PC-9 (cell line): ENCODE measurements at regions not wholly inside any gene's neighbourhood (a gene's known extent, or its start where the extent isn't known, plus 50 kb on each side); places are given as distances from the start of the nearest gene placed in this dataset.

Experiments used
- EZH2 ChIP-seq: fragments of 200-600 bp; sonication (generic); IDR thresholded peaks from 2 replicates; pipeline ENCODE4 v1.8.0; 2017; ENCODE audit warnings: antibody characterized with exemption, low read depth
- TF ChIP-seq, protein P1 (sequence below): fragments of 200-600 bp; sonication (generic); conservative IDR thresholded peaks from 2 replicates; pipeline ENCODE4 v1.6.1; 2017; ENCODE audit warnings: mixed run types, antibody characterized with exemption, mild to moderate bottlenecking, moderate library complexity

DNA sequence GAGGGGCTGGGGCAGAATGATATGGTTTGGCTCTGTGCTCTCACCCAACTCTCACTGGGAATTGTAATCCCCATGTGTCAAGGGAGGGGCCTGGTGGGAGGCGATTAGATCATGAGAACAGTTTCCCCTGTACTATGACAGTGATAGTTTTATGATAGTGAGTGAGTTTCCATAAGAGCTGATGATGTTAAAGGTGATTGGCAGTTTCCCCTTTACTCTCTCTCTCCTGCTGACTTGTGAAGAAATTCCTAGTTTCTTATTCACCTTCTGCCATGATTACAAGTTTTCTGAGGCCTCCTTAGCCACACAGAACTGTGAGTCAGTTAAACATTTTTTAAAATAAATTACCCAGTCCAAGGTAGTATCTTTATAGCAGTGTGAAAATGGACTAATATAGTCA is 120.4 kb upstream of the CDH9 start:
- TF ChIP-seq, protein P1, sequence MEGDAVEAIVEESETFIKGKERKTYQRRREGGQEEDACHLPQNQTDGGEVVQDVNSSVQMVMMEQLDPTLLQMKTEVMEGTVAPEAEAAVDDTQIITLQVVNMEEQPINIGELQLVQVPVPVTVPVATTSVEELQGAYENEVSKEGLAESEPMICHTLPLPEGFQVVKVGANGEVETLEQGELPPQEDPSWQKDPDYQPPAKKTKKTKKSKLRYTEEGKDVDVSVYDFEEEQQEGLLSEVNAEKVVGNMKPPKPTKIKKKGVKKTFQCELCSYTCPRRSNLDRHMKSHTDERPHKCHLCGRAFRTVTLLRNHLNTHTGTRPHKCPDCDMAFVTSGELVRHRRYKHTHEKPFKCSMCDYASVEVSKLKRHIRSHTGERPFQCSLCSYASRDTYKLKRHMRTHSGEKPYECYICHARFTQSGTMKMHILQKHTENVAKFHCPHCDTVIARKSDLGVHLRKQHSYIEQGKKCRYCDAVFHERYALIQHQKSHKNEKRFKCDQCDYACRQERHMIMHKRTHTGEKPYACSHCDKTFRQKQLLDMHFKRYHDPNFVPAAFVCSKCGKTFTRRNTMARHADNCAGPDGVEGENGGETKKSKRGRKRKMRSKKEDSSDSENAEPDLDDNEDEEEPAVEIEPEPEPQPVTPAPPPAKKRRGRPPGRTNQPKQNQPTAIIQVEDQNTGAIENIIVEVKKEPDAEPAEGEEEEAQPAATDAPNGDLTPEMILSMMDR, result no peak
- TF ChIP-seq EZH2, result no peak
